ENCODE measurements at regions not wholly inside any gene's neighbourhood (a gene's known extent, or its start where the extent isn't known, plus 50 kb on each side); places are given as distances from the start of the nearest gene placed in this dataset.
"Not testable (repeated sequence)": the region's sequence is repeated elsewhere in the genome, so short reads cannot be mapped to it uniquely, and the experiment has no call there.

DNA sequence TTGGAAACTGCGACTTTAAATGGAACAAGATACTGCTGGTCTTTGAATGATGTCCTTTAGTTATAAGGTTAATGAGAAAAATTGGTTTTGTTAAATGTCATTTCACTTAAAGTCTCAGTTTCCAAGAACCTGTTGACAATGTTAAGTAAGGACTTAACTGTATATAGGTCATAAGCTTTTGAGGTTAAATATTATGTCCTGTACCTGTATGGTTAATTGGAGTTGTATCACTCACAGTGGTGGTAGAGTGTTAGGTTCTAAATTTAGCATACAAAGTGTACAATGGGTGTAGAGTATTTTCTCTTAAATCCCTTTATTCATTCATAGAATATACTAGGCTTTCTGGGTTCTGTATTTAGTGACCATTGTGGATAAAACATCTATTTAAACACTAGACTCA lies 110.2 kb downstream of the HAUS1 start:
- H3K27ac Mint-ChIP-seq, result no peak overlapping the region
- ATAC-seq (replicated peaks), result no peak
- H3K36me3 Mint-ChIP-seq (ENCODE audit: low read depth), result peaks cover 41% of the 10 kb centered on the region

DNA sequence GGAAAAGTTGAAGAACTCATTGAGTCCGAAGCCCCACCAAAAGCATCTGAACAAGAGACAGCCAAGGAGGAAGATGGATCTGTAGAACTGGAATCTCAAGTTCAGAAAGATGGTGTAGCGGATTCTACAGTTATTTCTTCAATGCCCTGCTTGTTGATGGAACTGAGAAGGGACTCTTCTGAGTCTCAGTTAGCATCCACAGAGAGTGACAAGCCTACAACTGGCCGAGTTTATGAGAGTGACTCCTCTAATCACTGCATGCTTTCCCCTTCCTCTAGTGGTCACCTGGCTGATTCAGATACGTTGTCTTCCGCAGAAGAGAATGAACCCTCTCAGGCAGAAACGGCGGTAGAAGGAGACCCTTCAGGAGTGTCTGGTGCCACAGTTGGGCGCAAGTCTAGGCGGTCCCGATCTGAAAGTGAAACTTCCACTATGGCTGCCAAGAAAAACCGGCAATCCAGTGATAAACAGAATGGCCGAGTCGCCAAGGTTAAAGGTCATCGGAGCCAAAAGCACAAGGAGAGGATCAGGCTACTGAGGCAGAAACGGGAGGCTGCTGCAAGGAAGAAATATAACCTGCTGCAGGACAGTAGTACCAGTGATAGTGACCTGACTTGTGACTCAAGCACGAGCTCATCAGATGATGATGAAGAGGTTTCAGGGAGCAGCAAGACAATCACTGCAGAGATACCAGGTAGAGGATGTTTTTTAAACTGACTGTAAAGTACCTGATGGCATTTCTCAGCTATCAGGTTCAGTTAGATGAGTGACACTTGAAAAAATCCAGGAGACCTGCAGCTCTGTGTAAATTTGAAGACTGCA lies 111.9 kb downstream of the HAUS1 start:
- Mint-ChIP-seq H3K4me3 (no peak overlapping the region), H3K36me3 (ENCODE audit: low read depth) (peaks cover 55% of the 10 kb centered on the region), H3K27me3 (no peaks in the 10 kb centered on the region), H3K9me3 (no peaks in the 10 kb centered on the region), H3K4me1 (peaks cover 38% of the 10 kb centered on the region), H3K27ac (no peak overlapping the region)
- peak; percentile 73 for ATAC-seq (replicated peaks)

More for the DNA sequence above, 110.2 kb downstream of the HAUS1 start:
- H3K4me3 Mint-ChIP-seq, result no peak overlapping the region
- peaks cover 50% of the 10 kb centered on the region for H3K4me1 Mint-ChIP-seq
- no peaks in the 10 kb centered on the region for H3K27me3 Mint-ChIP-seq
- H3K9me3 Mint-ChIP-seq, result no peaks in the 10 kb centered on the region

DNA sequence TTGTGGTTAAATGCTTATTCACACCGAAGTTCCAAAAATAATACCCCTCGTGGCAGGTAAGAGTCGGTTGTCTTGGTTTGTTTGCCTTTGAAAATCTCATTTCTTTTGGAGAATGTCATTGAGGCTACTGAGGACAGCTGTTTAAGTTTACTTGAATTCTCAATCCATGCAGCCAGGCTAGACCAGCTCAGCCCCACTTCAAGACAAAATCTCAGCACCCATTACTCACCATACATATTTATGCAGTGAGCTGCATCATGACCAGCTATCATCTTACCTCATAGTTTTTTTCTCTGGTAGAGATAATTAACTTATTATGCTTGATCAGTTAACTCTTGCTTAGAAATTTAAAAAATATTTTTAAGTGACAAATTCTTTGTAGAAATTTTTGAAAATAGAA lies 115.9 kb downstream of the HAUS1 start:
- H3K36me3 Mint-ChIP-seq (ENCODE audit: low read depth), result peaks cover 64% of the 10 kb centered on the region
- H3K4me1 Mint-ChIP-seq, result peaks cover 51% of the 10 kb centered on the region
- no peak overlapping the region for H3K4me3 Mint-ChIP-seq
- no peaks in the 10 kb centered on the region for H3K9me3 Mint-ChIP-seq
- H3K27me3 Mint-ChIP-seq, result no peaks in the 10 kb centered on the region
- H3K27ac Mint-ChIP-seq, result no peak overlapping the region
- no peak for ATAC-seq (replicated peaks)

DNA sequence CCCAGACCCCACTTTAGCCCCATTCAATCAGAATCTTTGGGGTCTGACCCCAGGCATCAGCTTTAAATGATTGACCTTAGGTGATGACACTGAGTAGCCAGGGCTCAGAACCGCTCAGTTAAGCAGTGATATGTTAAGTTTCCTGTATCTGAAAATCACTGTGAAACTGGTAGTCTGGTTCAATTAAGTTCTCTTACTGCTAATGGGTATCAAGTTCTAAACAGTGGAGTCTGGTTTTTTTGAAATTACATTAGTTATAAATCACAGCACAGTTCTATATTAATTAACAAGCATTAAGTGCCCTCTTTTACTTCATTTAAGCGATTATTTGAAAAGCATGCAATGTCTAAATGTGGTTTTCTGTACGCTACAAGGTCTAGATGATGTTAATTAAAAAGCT lies 117.9 kb downstream of the HAUS1 start:
- no peaks in the 10 kb centered on the region for H3K27me3 Mint-ChIP-seq
- H3K27ac Mint-ChIP-seq, result peak overlapping the region; percentile 69
- H3K9me3 Mint-ChIP-seq, result no peaks in the 10 kb centered on the region
- peaks cover 60% of the 10 kb centered on the region for H3K36me3 Mint-ChIP-seq (ENCODE audit: low read depth)
- peaks cover 48% of the 10 kb centered on the region for H3K4me1 Mint-ChIP-seq
- ATAC-seq (replicated peaks), result no peak
- peak overlapping the region; percentile 55 for H3K4me3 Mint-ChIP-seq

DNA sequence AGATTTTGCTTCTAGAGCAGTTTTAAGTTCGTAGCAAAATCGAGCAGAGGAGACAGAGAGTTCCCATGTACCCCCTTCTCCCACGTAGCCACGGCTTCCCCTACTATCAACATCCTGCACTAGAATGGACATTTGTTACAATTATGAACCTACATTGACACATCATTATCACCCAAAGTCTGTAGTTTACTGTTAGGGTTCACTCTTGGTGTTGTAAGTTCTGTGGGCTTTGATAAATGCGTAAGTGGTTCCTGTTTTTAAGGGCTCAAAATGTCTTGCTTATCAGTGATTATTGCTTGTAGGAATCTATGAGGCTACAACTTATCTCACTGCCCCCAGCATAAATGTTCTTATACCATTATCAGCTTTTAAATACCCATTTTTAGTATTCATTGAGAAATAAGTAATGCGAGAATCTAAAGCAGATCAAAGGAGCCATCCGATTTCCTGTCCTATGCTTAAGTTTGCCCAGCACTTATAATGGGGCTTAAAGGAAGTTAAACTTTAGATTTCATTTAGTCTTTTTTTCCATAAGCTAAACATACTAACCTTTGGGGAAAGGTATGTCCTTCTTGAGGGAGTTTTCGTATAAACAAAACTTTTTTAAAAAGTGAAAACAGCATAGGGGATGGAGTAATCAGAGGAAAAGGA lies 118.7 kb downstream of the HAUS1 start:
- peak; percentile 43 for ATAC-seq (replicated peaks)
- Mint-ChIP-seq H3K27ac (peak overlapping the region; percentile 69), H3K36me3 (ENCODE audit: low read depth) (peaks cover 53% of the 10 kb centered on the region), H3K9me3 (no peaks in the 10 kb centered on the region), H3K27me3 (no peaks in the 10 kb centered on the region), H3K4me3 (peak overlapping the region; percentile 55), H3K4me1 (peaks cover 44% of the 10 kb centered on the region)

DNA sequence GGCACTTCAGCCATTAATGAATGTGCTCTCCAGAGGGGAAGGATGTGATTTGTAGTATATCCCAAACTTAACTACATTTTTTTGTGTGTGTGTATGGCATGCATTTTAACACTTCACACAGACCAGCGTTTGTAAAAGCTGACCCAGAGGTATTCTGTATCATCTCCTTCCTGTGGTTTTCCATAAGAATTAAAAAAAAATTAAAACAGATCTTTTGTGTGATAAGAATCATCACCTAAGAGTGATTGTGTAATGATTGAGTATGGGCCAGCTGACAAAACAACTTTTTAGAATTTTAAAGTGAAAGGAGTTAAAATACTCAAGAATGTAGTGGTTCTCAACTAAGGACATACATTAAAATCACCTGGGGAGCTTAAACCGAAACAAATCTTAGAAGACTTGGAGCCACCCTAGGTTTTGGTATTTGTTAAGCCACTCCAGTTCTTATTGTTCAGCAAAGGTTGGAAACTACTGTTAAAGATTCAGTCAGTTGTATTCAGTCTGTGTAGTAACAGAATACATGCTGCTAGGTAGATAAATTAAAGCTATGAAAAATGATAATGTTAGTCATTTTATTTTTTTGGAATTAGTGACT lies 120.1 kb downstream of the HAUS1 start:
- H3K27me3 Mint-ChIP-seq, result no peaks in the 10 kb centered on the region
- ATAC-seq (replicated peaks), result peak; percentile 63
- H3K4me1 Mint-ChIP-seq, result peaks cover 31% of the 10 kb centered on the region
- no peaks in the 10 kb centered on the region for H3K9me3 Mint-ChIP-seq
- H3K4me3 Mint-ChIP-seq, result peak overlapping the region; percentile 55
- peaks cover 38% of the 10 kb centered on the region for H3K36me3 Mint-ChIP-seq (ENCODE audit: low read depth)
- peak overlapping the region; percentile 69 for H3K27ac Mint-ChIP-seq

DNA sequence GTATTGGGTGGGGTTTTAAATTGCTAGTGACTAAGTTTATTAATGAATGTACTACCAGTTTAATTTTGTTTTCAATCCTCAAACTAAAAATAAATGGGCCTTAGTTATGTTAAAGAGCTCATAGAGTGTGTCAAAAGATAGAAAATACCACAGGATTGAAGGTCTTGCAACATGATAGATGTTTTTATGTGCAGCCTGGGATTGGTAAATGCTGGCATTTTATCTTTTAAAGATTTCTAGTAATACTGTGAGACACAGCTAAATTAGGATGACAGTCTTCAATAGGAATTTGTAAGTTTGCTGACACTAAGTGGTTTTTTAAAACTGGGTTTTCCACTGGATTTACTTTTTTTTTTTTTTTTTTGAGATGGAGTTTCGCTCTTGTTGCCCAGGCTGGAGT lies 122.3 kb downstream of the HAUS1 start:
- H3K27me3 Mint-ChIP-seq, result no peaks in the 10 kb centered on the region
- H3K27ac Mint-ChIP-seq, result no peak overlapping the region
- H3K4me1 Mint-ChIP-seq, result peaks cover 31% of the 10 kb centered on the region
- peaks cover 22% of the 10 kb centered on the region for H3K36me3 Mint-ChIP-seq (ENCODE audit: low read depth)
- no peaks in the 10 kb centered on the region for H3K9me3 Mint-ChIP-seq
- ATAC-seq (replicated peaks), result no peak
- H3K4me3 Mint-ChIP-seq, result no peak overlapping the region

DNA sequence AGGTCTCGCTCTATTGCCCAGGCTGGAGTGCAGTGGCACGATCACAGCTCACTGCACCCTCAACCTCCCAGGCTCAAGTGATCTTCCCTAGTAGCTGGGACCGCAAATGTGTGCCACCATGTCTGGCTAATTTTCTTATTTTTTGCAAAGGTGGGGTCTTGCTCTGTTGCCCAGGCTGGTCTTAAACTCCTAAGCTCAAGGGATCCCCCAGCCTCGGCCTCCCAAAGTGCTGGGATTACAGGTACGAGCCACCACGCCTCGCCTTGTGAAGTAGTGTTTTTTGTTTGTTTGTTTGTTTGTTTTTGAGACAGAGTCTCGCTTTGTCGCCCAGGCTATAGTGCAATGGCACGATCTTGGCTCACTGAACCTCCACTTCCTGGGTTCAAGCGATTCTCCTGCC lies 125.5 kb downstream of the HAUS1 start:
- H3K27me3 Mint-ChIP-seq; H3K27ac Mint-ChIP-seq; ATAC-seq (replicated peaks); H3K9me3 Mint-ChIP-seq: not testable (repeated sequence)
- peak overlapping the region; percentile 12 for H3K4me3 Mint-ChIP-seq
- peaks cover 20% of the 10 kb centered on the region for H3K36me3 Mint-ChIP-seq (ENCODE audit: low read depth)
- H3K4me1 Mint-ChIP-seq, result peaks cover 11% of the 10 kb centered on the region

DNA sequence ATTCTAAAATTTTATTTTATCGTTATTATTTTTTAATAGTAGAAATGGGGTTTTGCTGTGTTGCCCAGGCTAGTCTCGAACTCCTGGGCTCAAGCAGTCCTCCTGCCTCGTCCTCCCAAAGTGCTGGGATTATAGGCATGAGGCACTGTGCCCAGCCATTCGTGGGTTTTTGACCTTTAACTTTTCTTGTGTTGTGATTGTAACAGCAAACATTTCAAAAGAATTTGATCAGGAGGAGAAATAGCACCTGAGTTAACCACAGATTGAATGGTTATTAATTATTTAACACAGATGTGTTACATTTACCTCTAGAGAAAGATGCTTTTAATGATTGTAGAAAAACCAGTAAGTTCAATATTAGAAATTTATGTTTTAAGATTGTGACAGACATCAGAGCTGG lies 132.0 kb downstream of the HAUS1 start:
- H3K36me3 Mint-ChIP-seq (ENCODE audit: low read depth), result peaks cover 24% of the 10 kb centered on the region
- H3K4me3 Mint-ChIP-seq, result no peak overlapping the region
- H3K27me3 Mint-ChIP-seq, result no peaks in the 10 kb centered on the region
- no peak overlapping the region for H3K27ac Mint-ChIP-seq
- no peak for ATAC-seq (replicated peaks)
- H3K4me1 Mint-ChIP-seq, result peaks cover 10% of the 10 kb centered on the region
- no peaks in the 10 kb centered on the region for H3K9me3 Mint-ChIP-seq

DNA sequence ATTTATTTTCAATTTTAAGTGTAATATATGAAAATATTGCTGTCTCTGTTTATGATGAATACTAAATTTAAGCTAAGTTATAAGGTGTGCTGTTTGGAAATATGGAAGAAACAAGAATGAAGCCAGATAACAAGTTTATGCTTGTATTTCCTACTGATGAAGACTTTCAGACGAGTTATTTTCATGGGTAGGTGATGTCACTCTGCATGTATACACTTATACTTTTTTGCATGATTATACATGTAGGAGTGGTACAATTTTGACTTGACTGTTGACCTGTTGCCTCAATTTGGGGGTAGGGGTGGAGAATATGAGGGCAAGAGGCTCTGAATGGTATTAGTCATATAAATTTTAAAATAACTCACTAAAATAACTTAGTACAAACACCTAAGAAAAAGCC lies 133.7 kb downstream of the HAUS1 start:
- no peaks in the 10 kb centered on the region for H3K9me3 Mint-ChIP-seq
- no peak for ATAC-seq (replicated peaks)
- no peak overlapping the region for H3K4me3 Mint-ChIP-seq
- no peaks in the 10 kb centered on the region for H3K27me3 Mint-ChIP-seq
- no peak overlapping the region for H3K27ac Mint-ChIP-seq
- H3K36me3 Mint-ChIP-seq (ENCODE audit: low read depth), result peaks cover 24% of the 10 kb centered on the region
- H3K4me1 Mint-ChIP-seq, result peaks cover 10% of the 10 kb centered on the region

DNA sequence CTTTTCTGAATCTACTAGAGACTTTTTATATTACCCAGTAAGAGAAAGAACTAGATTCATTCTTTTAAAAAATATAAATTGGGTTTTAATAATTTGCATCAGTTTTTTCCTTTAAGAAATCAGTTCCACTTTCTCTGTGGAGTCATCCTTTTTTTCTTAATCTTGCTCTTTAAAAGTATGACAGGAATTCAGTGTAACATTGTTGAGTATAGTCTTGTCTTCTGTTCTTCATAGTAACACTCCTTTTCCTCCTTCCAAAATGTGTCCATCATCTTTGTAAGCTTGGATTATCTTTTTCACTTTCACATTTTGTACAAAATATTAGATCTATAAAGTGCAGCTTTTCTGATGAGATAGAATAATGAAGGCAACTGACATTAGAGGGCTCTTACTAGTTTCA lies 135.4 kb downstream of the HAUS1 start:
- H3K27ac Mint-ChIP-seq, result no peak overlapping the region
- H3K36me3 Mint-ChIP-seq (ENCODE audit: low read depth), result peaks cover 22% of the 10 kb centered on the region
- peaks cover 8% of the 10 kb centered on the region for H3K4me1 Mint-ChIP-seq
- no peak overlapping the region for H3K4me3 Mint-ChIP-seq
- ATAC-seq (replicated peaks), result no peak
- no peaks in the 10 kb centered on the region for H3K9me3 Mint-ChIP-seq
- H3K27me3 Mint-ChIP-seq, result no peaks in the 10 kb centered on the region

DNA sequence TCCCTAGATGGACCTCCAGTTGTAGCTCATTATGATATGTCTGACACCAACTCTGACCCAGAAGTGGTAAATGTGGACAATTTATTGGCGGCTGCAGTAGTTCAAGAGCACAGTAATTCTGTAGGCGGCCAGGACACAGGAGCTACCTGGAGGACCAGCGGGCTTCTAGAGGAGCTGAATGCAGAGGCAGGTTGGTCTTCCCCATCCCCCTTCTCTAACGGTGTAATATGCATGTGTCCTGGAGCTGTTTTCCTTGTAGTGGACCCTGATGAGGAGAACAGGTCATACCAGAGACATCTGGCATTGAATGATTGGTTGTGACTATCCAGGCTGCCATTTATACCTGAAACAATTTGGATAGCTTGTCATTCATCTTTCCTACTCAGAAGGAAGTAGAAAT lies 135.8 kb downstream of the HAUS1 start:
- H3K4me3 Mint-ChIP-seq, result no peak overlapping the region

DNA sequence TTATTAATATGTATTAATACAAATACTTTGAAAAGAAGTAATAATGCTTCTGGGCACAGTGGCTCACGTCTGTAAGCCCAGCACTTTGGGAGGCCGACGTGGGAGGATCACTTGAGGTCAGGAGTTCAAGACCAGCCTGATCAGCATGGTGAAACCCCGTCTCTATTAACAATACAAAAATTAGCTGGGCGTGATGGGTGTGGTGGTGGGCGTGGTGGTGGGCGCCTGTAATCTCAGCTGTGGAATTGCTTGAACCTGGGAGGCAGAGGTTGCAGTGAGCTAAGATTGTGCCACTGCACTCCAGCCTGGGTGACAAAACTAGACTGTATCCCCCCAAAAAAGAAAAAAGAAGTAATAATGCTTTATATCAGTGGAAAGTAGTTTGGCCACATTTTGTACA lies 137.2 kb downstream of the HAUS1 start:
- not testable (repeated sequence) for H3K27me3 Mint-ChIP-seq; H3K9me3 Mint-ChIP-seq; H3K27ac Mint-ChIP-seq; ATAC-seq (replicated peaks); H3K4me1 Mint-ChIP-seq; H3K4me3 Mint-ChIP-seq
- peaks cover 19% of the 10 kb centered on the region for H3K36me3 Mint-ChIP-seq (ENCODE audit: low read depth)

More for the DNA sequence above, 135.8 kb downstream of the HAUS1 start:
- H3K4me1 Mint-ChIP-seq, result peaks cover 4% of the 10 kb centered on the region
- H3K27ac Mint-ChIP-seq, result no peak overlapping the region
- no peak for ATAC-seq (replicated peaks)
- no peaks in the 10 kb centered on the region for H3K9me3 Mint-ChIP-seq
- peaks cover 19% of the 10 kb centered on the region for H3K36me3 Mint-ChIP-seq (ENCODE audit: low read depth)
- no peaks in the 10 kb centered on the region for H3K27me3 Mint-ChIP-seq

DNA sequence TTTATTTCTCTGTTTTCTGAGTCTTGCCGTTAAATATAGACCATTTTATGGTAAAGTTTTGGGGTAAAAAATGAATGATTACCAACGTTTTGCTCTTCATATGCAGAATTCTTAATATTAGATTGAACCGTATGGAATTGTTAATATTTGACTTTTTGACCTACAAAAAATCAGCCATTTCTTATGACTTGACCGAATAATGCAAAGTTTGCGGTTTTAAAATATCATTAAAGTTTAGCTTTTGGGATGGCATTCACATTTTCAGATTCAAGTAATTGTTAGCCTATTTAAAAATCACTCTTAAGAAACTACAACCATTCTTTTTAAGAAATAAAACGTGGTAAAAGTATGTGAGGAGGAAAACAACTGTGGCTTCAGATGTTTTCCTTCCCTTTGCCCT lies 138.0 kb downstream of the HAUS1 start:
- no peak overlapping the region for H3K27ac Mint-ChIP-seq
- peaks cover 15% of the 10 kb centered on the region for H3K36me3 Mint-ChIP-seq (ENCODE audit: low read depth)
- no peak for ATAC-seq (replicated peaks)
- no peak overlapping the region for H3K4me3 Mint-ChIP-seq
- H3K27me3 Mint-ChIP-seq, result no peaks in the 10 kb centered on the region
- peaks cover 10% of the 10 kb centered on the region for H3K4me1 Mint-ChIP-seq
- H3K9me3 Mint-ChIP-seq, result no peaks in the 10 kb centered on the region

DNA sequence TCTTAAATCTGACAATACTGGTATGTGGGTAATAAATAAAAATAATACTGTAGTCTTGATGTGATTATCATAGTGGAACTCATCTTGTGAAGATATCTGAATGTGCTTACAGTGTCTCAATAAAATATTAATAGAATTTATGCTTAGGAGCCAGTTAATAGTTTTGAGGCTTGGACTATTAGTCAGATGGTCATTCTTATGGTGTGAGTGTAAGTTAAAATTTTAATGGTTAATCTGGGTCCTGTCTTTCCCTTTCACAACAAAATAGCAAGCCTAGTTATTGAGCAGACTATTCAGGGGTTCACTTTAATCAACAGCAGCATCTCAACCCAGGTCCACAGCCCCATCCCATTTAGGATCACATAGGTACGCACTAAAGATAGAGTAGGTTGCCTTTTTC lies 138.9 kb downstream of the HAUS1 start:
- peaks cover 11% of the 10 kb centered on the region for H3K36me3 Mint-ChIP-seq (ENCODE audit: low read depth)
- no peaks in the 10 kb centered on the region for H3K27me3 Mint-ChIP-seq
- no peak for ATAC-seq (replicated peaks)
- H3K9me3 Mint-ChIP-seq, result no peaks in the 10 kb centered on the region
- no peak overlapping the region for H3K27ac Mint-ChIP-seq
- no peak overlapping the region for H3K4me3 Mint-ChIP-seq
- H3K4me1 Mint-ChIP-seq, result peaks cover 14% of the 10 kb centered on the region

Measured in activated T-helper 17 cell treated with anti-CD3 and anti-CD28 coated beads, Interleukin-2, amount 50 U/mL, for 72 hours (primary cell).